ENCODE measurements at regions not wholly inside any gene's neighbourhood (a gene's known extent, or its start where the extent isn't known, plus 50 kb on each side); places are given as distances from the start of the nearest gene placed in this dataset.

- DNase-seq (ENCODE audit: low read depth, low spot score) = no peak
- no peak overlapping the region for H3K4me3 ChIP-seq (ENCODE audit: low read length)
These were observed 393.8 kb downstream of the ZNF385D start for GRCh38 chr3:21357241-21357640.

GRCh38 chr3:21356402-21356801 lies 394.6 kb downstream of the ZNF385D start:
- no peak overlapping the region for H3K4me3 ChIP-seq (ENCODE audit: low read length)
- no peak for DNase-seq (ENCODE audit: low read depth, low spot score)

GRCh38 chr3:21345382-21345976 lies 405.5 kb downstream of the ZNF385D start:
- no peak for DNase-seq (ENCODE audit: low read depth, low spot score)
- no peak overlapping the region for H3K4me3 ChIP-seq (ENCODE audit: low read length)

GRCh38 chr3:21331857-21332256 lies 419.2 kb downstream of the ZNF385D start:
- no peak for DNase-seq (ENCODE audit: low read depth, low spot score)
- H3K4me3 ChIP-seq (ENCODE audit: low read length) = no peak overlapping the region

GRCh38 chr3:21331321-21331720 lies 419.7 kb downstream of the ZNF385D start:
- DNase-seq (ENCODE audit: low read depth, low spot score) = no peak
- H3K4me3 ChIP-seq (ENCODE audit: low read length) = no peak overlapping the region

GRCh38 chr3:21330293-21330692 lies 420.7 kb downstream of the ZNF385D start:
- H3K4me3 ChIP-seq (ENCODE audit: low read length) = no peak overlapping the region
- no peak for DNase-seq (ENCODE audit: low read depth, low spot score)

- no peak for DNase-seq (ENCODE audit: low read depth, low spot score)
- H3K4me3 ChIP-seq (ENCODE audit: low read length) = no peak overlapping the region
These were observed 422.2 kb downstream of the ZNF385D start for GRCh38 chr3:21328711-21329390.

- DNase-seq (ENCODE audit: low read depth, low spot score) = no peak
- H3K4me3 ChIP-seq (ENCODE audit: low read length) = no peak overlapping the region
These were observed 424.1 kb downstream of the ZNF385D start for GRCh38 chr3:21326704-21327475.

GRCh38 chr3:21314688-21315087 lies 436.3 kb downstream of the ZNF385D start:
- DNase-seq (ENCODE audit: low read depth, low spot score) = no peak
- H3K4me3 ChIP-seq (ENCODE audit: low read length) = no peak overlapping the region

- DNase-seq (ENCODE audit: low read depth, low spot score) = no peak
- H3K4me3 ChIP-seq (ENCODE audit: low read length) = no peak overlapping the region
These were observed 440.1 kb downstream of the ZNF385D start for GRCh38 chr3:21310891-21311290.

- DNase-seq (ENCODE audit: low read depth, low spot score) = no peak
- no peak overlapping the region for H3K4me3 ChIP-seq (ENCODE audit: low read length)
These were observed 440.8 kb downstream of the ZNF385D start for GRCh38 chr3:21310161-21310560.

GRCh38 chr3:21297304-21297703 lies 453.7 kb downstream of the ZNF385D start:
- no peak overlapping the region for H3K4me3 ChIP-seq (ENCODE audit: low read length)
- DNase-seq (ENCODE audit: low read depth, low spot score) = no peak

- DNase-seq (ENCODE audit: low read depth, low spot score) = no peak
- no peak overlapping the region for H3K4me3 ChIP-seq (ENCODE audit: low read length)
These were observed 456.2 kb downstream of the ZNF385D start for GRCh38 chr3:21294768-21295167.

- no peak overlapping the region for H3K4me3 ChIP-seq (ENCODE audit: low read length)
- DNase-seq (ENCODE audit: low read depth, low spot score) = no peak
These were observed 458.0 kb downstream of the ZNF385D start for GRCh38 chr3:21292971-21293370.

- DNase-seq (ENCODE audit: low read depth, low spot score) = no peak
- no peak overlapping the region for H3K4me3 ChIP-seq (ENCODE audit: low read length)
These were observed 460.5 kb downstream of the ZNF385D start for GRCh38 chr3:21290557-21290956.

GRCh38 chr3:21274079-21274571 lies 476.9 kb downstream of the ZNF385D start:
- DNase-seq (ENCODE audit: low read depth, low spot score) = no peak
- H3K4me3 ChIP-seq (ENCODE audit: low read length) = no peak overlapping the region

- no peak for DNase-seq (ENCODE audit: low read depth, low spot score)
- no peak overlapping the region for H3K4me3 ChIP-seq (ENCODE audit: low read length)
These were observed 477.6 kb downstream of the ZNF385D start for GRCh38 chr3:21273259-21274025.

GRCh38 chr3:21271606-21272016 lies 479.4 kb downstream of the ZNF385D start:
- DNase-seq (ENCODE audit: low read depth, low spot score) = no peak
- H3K4me3 ChIP-seq (ENCODE audit: low read length) = no peak overlapping the region

GRCh38 chr3:21269882-21270281 lies 481.1 kb downstream of the ZNF385D start:
- DNase-seq (ENCODE audit: low read depth, low spot score) = no peak
- no peak overlapping the region for H3K4me3 ChIP-seq (ENCODE audit: low read length)
